ENCODE measurements at regions not wholly inside any gene's neighbourhood (a gene's known extent, or its start where the extent isn't known, plus 50 kb on each side); places are given as distances from the start of the nearest gene placed in this dataset.

- DNase-seq: no peak
Observed at GRCh38 chr6:14921170-14921569, 324.7 kb upstream of the JARID2 start.

- DNase-seq: no peak
Observed at GRCh38 chr6:14921878-14922671, 323.8 kb upstream of the JARID2 start.

GRCh38 chr6:14922706-14923460 lies 323.0 kb upstream of the JARID2 start:
- no peak for DNase-seq

- no peak for DNase-seq
Observed at GRCh38 chr6:14924126-14925024, 321.5 kb upstream of the JARID2 start.

GRCh38 chr6:14925025-14925698 lies 320.7 kb upstream of the JARID2 start:
- no peak for DNase-seq

GRCh38 chr6:14925699-14926026 lies 320.2 kb upstream of the JARID2 start:
- DNase-seq: peak; percentile 12

- DNase-seq: no peak
Observed at GRCh38 chr6:14927398-14927797, 318.5 kb upstream of the JARID2 start.

GRCh38 chr6:14929291-14929690 lies 316.6 kb upstream of the JARID2 start:
- DNase-seq: no peak

GRCh38 chr6:14930366-14930989 lies 315.4 kb upstream of the JARID2 start:
- DNase-seq: no peak

- no peak for DNase-seq
Observed at GRCh38 chr6:14932485-14933182, 313.2 kb upstream of the JARID2 start.

GRCh38 chr6:14933183-14933544 lies 312.7 kb upstream of the JARID2 start:
- no peak for DNase-seq

GRCh38 chr6:14934013-14934412 lies 311.9 kb upstream of the JARID2 start:
- DNase-seq: no peak

- DNase-seq: no peak
Observed at GRCh38 chr6:14934844-14935243, 311.0 kb upstream of the JARID2 start.

- no peak for DNase-seq
Observed at GRCh38 chr6:14936861-14937260, 309.0 kb upstream of the JARID2 start.

- no peak for DNase-seq
Observed at GRCh38 chr6:14943116-14943515, 302.8 kb upstream of the JARID2 start.

- DNase-seq: peak; percentile 16
Observed at GRCh38 chr6:14944593-14944992, 301.3 kb upstream of the JARID2 start.

GRCh38 chr6:14945461-14946185 lies 300.2 kb upstream of the JARID2 start:
- no peak for DNase-seq

- DNase-seq: no peak
Observed at GRCh38 chr6:14946753-14947152, 299.1 kb upstream of the JARID2 start.

GRCh38 chr6:14948586-14949245 lies 297.2 kb upstream of the JARID2 start:
- no peak for DNase-seq
